ENCODE measurements at regions not wholly inside any gene's neighbourhood (a gene's known extent, or its start where the extent isn't known, plus 50 kb on each side); places are given as distances from the start of the nearest gene placed in this dataset.
"Not testable (repeated sequence)": the region's sequence is repeated elsewhere in the genome, so short reads cannot be mapped to it uniquely, and the experiment has no call there.

GRCh38 chr5:92610435-92610834, 970.6 kb downstream of the NR2F1-AS1 start:
- not testable (repeated sequence) for TF ChIP-seq CTCF (IDR thresholded peaks at IDR 0.05); EZH2 (IDR thresholded peaks at IDR 0.05; ENCODE audit: borderline replicate concordance, insufficient read depth, low read depth, low read length, poor library complexity, severe bottlenecking)

Measured in B cell (primary cell).